ENCODE measurements at regions not wholly inside any gene's neighbourhood (a gene's known extent, or its start where the extent isn't known, plus 50 kb on each side); places are given as distances from the start of the nearest gene placed in this dataset.

- Histone ChIP-seq H3K36me3 (ENCODE audit: insufficient read depth, low read length) (no peaks in the 10 kb centered on the region), H4K20me1 (ENCODE audit: insufficient read depth, low read length, poor library complexity, severe bottlenecking) (no peaks in the 10 kb centered on the region), H3K4me1 (ENCODE audit: insufficient read depth, low read length, poor library complexity, severe bottlenecking) (no peaks in the 10 kb centered on the region), H3K9ac (ENCODE audit: low read depth, low read length, poor library complexity, severe bottlenecking) (no peak overlapping the region), H3K27me3 (ENCODE audit: insufficient read depth, low read length, poor library complexity, severe bottlenecking) (no peaks in the 10 kb centered on the region), H3K4me3 (ENCODE audit: low read length, poor library complexity, severe bottlenecking) (no peak overlapping the region), H3K4me2 (ENCODE audit: low read depth, low read length, poor library complexity, severe bottlenecking) (no peak overlapping the region), H3F3A (ENCODE audit: low read depth) (no peaks in the 10 kb centered on the region), H3K9me2 (replicated peaks; ENCODE audit: low read depth, low read length) (no peaks in the 10 kb centered on the region), H2AFZ (ENCODE audit: low read length) (no peak overlapping the region), H3K9me3 (ENCODE audit: insufficient read depth, low read depth, low read length) (no peaks in the 10 kb centered on the region), H3K79me2 (ENCODE audit: insufficient read depth, low read length) (no peaks in the 10 kb centered on the region)
- TF ChIP-seq CTCF (conservative IDR thresholded peaks at IDR 0.05; ENCODE audit: low read length) = no peak
- no peak for TF ChIP-seq EZH2phosphoT487 (IDR thresholded peaks at IDR 0.05; ENCODE audit: borderline replicate concordance)
Observed at GRCh38 chr2:5538313-5538712, 153.9 kb upstream of the SOX11 start.

GRCh38 chr2:5538772-5539171, 153.4 kb upstream of the SOX11 start:
- no peak overlapping the region for H3K9ac ChIP-seq (ENCODE audit: low read depth, low read length, poor library complexity, severe bottlenecking)
- H3K4me3 ChIP-seq (ENCODE audit: low read length, poor library complexity, severe bottlenecking) = no peak overlapping the region
- H4K20me1 ChIP-seq (ENCODE audit: insufficient read depth, low read length, poor library complexity, severe bottlenecking) = no peaks in the 10 kb centered on the region
- H3K9me3 ChIP-seq (ENCODE audit: insufficient read depth, low read depth, low read length) = no peaks in the 10 kb centered on the region
- H3F3A ChIP-seq (ENCODE audit: low read depth) = no peaks in the 10 kb centered on the region
- TF ChIP-seq EZH2phosphoT487 (IDR thresholded peaks at IDR 0.05; ENCODE audit: borderline replicate concordance) (no peak), CTCF (conservative IDR thresholded peaks at IDR 0.05; ENCODE audit: low read length) (no peak)
- H3K36me3 ChIP-seq (ENCODE audit: insufficient read depth, low read length) = no peaks in the 10 kb centered on the region
- H2AFZ ChIP-seq (ENCODE audit: low read length) = no peak overlapping the region
- H3K27me3 ChIP-seq (ENCODE audit: insufficient read depth, low read length, poor library complexity, severe bottlenecking) = no peaks in the 10 kb centered on the region
- no peaks in the 10 kb centered on the region for H3K4me1 ChIP-seq (ENCODE audit: insufficient read depth, low read length, poor library complexity, severe bottlenecking)
- H3K9me2 ChIP-seq (replicated peaks; ENCODE audit: low read depth, low read length) = no peaks in the 10 kb centered on the region
- no peak overlapping the region for H3K4me2 ChIP-seq (ENCODE audit: low read depth, low read length, poor library complexity, severe bottlenecking)
- H3K79me2 ChIP-seq (ENCODE audit: insufficient read depth, low read length) = no peaks in the 10 kb centered on the region

GRCh38 chr2:5539282-5540165, 152.7 kb upstream of the SOX11 start:
- Histone ChIP-seq H3K79me2 (ENCODE audit: insufficient read depth, low read length) (no peaks in the 10 kb centered on the region), H4K20me1 (ENCODE audit: insufficient read depth, low read length, poor library complexity, severe bottlenecking) (no peaks in the 10 kb centered on the region), H3F3A (ENCODE audit: low read depth) (no peaks in the 10 kb centered on the region), H3K9me3 (ENCODE audit: insufficient read depth, low read depth, low read length) (no peaks in the 10 kb centered on the region), H3K4me1 (ENCODE audit: insufficient read depth, low read length, poor library complexity, severe bottlenecking) (no peaks in the 10 kb centered on the region), H3K4me2 (ENCODE audit: low read depth, low read length, poor library complexity, severe bottlenecking) (no peak overlapping the region), H3K9ac (ENCODE audit: low read depth, low read length, poor library complexity, severe bottlenecking) (no peak overlapping the region), H3K9me2 (replicated peaks; ENCODE audit: low read depth, low read length) (no peaks in the 10 kb centered on the region), H3K36me3 (ENCODE audit: insufficient read depth, low read length) (no peaks in the 10 kb centered on the region), H3K27me3 (ENCODE audit: insufficient read depth, low read length, poor library complexity, severe bottlenecking) (no peaks in the 10 kb centered on the region), H3K4me3 (ENCODE audit: low read length, poor library complexity, severe bottlenecking) (no peak overlapping the region), H2AFZ (ENCODE audit: low read length) (no peak overlapping the region)
- TF ChIP-seq EZH2phosphoT487 (IDR thresholded peaks at IDR 0.05; ENCODE audit: borderline replicate concordance) (no peak), CTCF (conservative IDR thresholded peaks at IDR 0.05; ENCODE audit: low read length) (no peak)
